SK-N-SH (cell line): ENCODE measurements at regions not wholly inside any gene's neighbourhood (a gene's known extent, or its start where the extent isn't known, plus 50 kb on each side); places are given as distances from the start of the nearest gene placed in this dataset.

Experiments used
- CTCF ChIA-PET: fragments of 300-600, 350-600 bp; formaldehyde crosslinking; extraction: SDS; loops from one replicate; lab custom pipeline; 2021; lab: Yijun Ruan, JAX
- POLR2A ChIA-PET: fragments of 350-600 bp; sonication (Branson Sonifier 250); formaldehyde crosslinking; extraction: SDS; loops from one replicate; lab custom pipeline; 2020; ENCODE audit warnings: antibody characterized with exemption, inconsistent platforms; lab: Yijun Ruan, JAX
- DNase-seq: peaks from one replicate; pipeline ENCODE4 v3.0.0; 2012
- H2AFZ ChIP-seq: fragments of 200-600 bp; sonication (generic); 2 replicates; pipeline ENCODE4 v1.8.1; 2016; ENCODE audit warnings: antibody characterized with exemption, mild to moderate bottlenecking, low read depth
- H3F3A ChIP-seq: fragments of 200-600 bp; sonication (generic); replicated peaks from 2 replicates; pipeline ENCODE3; 2016; ENCODE audit warnings: antibody characterized with exemption, mild to moderate bottlenecking; ENCODE audit not compliant: insufficient read depth
- H3K27ac ChIP-seq, 2 experiments: fragments of 200-500 bp in 1 of 2; fragments of 200-600 bp in 1 of 2; sonication (Bioruptor generic) in 1 of 2; sonication (generic), shearing (Covaris generic) in 1 of 2; 2 replicates each; pipeline versions ENCODE4 v1.5.1 to v1.6.1; 2014 to 2016; ENCODE audit warnings: low read depth in 2 of 2, inconsistent platforms in 1 of 2, low read length in 1 of 2, mild to moderate bottlenecking in 1 of 2, mixed read lengths in 1 of 2
- H3K27me3 ChIP-seq: fragments of 200-600 bp; sonication (generic), shearing (Covaris generic); 2 replicates; pipeline ENCODE4 v1.6.1; 2016; ENCODE audit warnings: mixed run types; ENCODE audit not compliant: insufficient read depth
- H3K36me3 ChIP-seq, 2 experiments: fragments of 200-500 bp in 1 of 2; fragments of 200-600 bp in 1 of 2; sonication (Bioruptor generic) in 1 of 2; sonication (generic) in 1 of 2; replicated peaks in 1 of 2; 2 replicates each; pipeline versions ENCODE3 to v1.5.1; 2014 to 2016; ENCODE audit warnings: low read length in 1 of 2, mild to moderate bottlenecking in 1 of 2; ENCODE audit not compliant: insufficient read depth in 2 of 2, control insufficient read depth in 1 of 2
- H3K4me1 ChIP-seq, 2 experiments: fragments of 200-500 bp in 1 of 2; fragments of 200-600 bp in 1 of 2; sonication (Bioruptor generic) in 1 of 2; sonication (generic), shearing (Covaris generic) in 1 of 2; 2 replicates each; pipeline versions ENCODE4 v1.5.1 to v1.6.1; 2014 to 2016; ENCODE audit warnings: low read depth in 1 of 2, low read length in 1 of 2, mixed run types in 1 of 2; ENCODE audit not compliant: insufficient read depth in 2 of 2, control insufficient read depth in 1 of 2
- H3K4me2 ChIP-seq: fragments of 200-600 bp; sonication (generic), shearing (Covaris generic); 2 replicates; pipeline ENCODE4 v1.6.1; 2017; ENCODE audit warnings: mixed run types
- H3K4me3 ChIP-seq, 2 experiments: fragments of 200-500 bp in 1 of 2; fragments of 200-600 bp in 1 of 2; sonication (Bioruptor generic) in 1 of 2; sonication (generic), shearing (Covaris generic) in 1 of 2; 2 replicates each; pipeline versions ENCODE4 v1.5.1 to v1.8.1; 2014 to 2016; ENCODE audit warnings: low read depth in 2 of 2, inconsistent platforms in 1 of 2, low read length in 1 of 2, mild to moderate bottlenecking in 1 of 2, mixed read lengths in 1 of 2, moderate library complexity in 1 of 2
- H3K79me2 ChIP-seq: fragments of 200-600 bp; sonication (generic); 2 replicates; pipeline ENCODE4 v1.8.1; 2017; ENCODE audit warnings: mild to moderate bottlenecking; ENCODE audit not compliant: insufficient read depth
- H3K9ac ChIP-seq: fragments of 200-600 bp; sonication (generic); 2 replicates; pipeline ENCODE4 v1.6.1; 2017; ENCODE audit warnings: mixed run types
- H3K9me2 ChIP-seq: fragments of 200-600 bp; sonication (generic); 2 replicates; pipeline ENCODE4 v1.6.1; 2017; ENCODE audit warnings: mixed run types
- H3K9me3 ChIP-seq: fragments of 200-600 bp; sonication (generic); 2 replicates; pipeline ENCODE4 v1.6.1; 2017; ENCODE audit warnings: mixed run types, mild to moderate bottlenecking, moderate library complexity
- H4K20me1 ChIP-seq: fragments of 200-600 bp; sonication (generic); 2 replicates; pipeline ENCODE4 v1.6.1; 2017; ENCODE audit warnings: mild to moderate bottlenecking, mixed run types; ENCODE audit not compliant: insufficient read depth
- CHD2 ChIP-seq: fragments of 150-350 bp; IDR thresholded peaks from 2 replicates; pipeline ENCODE4 v1.6.1; 2018; ENCODE audit warnings: low read length; ENCODE audit not compliant: partially characterized antibody
- EP300 ChIP-seq, 2 experiments: IDR thresholded peaks; 2 replicates each; pipeline versions ENCODE4 v1.4.0 to v1.6.1; 2012; ENCODE audit warnings: borderline replicate concordance in 1 of 2, low read depth in 1 of 2, low read length in 1 of 2
- EZH2phosphoT487 ChIP-seq: fragments of 200-600 bp; sonication (generic); IDR thresholded peaks from 2 replicates; pipeline ENCODE4 v1.6.1; 2017; ENCODE audit warnings: low read depth, mixed run types, mild to moderate bottlenecking, antibody characterized with exemption, moderate library complexity, borderline replicate concordance
- GABPA ChIP-seq: IDR thresholded peaks from 2 replicates; pipeline ENCODE4 v1.4.0; 2012; ENCODE audit warnings: low read depth, mild to moderate bottlenecking
- GATA2 ChIP-seq: sonication (generic); formaldehyde crosslinking; IDR thresholded peaks from 2 replicates; pipeline ENCODE4 v1.5.0; 2020; ENCODE audit warnings: mild to moderate bottlenecking, missing genetic modification reagents
- NFIC ChIP-seq: IDR thresholded peaks from 2 replicates; pipeline ENCODE4 v1.4.0; 2012; ENCODE audit warnings: borderline replicate concordance
- NRF1 ChIP-seq: IDR thresholded peaks from 2 replicates; pipeline ENCODE4 v1.6.1; 2012; ENCODE audit warnings: low read depth, mild to moderate bottlenecking, low read length
- RFX5 ChIP-seq: IDR thresholded peaks from 2 replicates; pipeline ENCODE4 v1.6.1; 2012; ENCODE audit warnings: mild to moderate bottlenecking, improper control_type of control experiment, low read length
- TEAD4 ChIP-seq: IDR thresholded peaks from 2 replicates; pipeline ENCODE4 v1.4.0; 2012; ENCODE audit warnings: mild to moderate bottlenecking, borderline replicate concordance; ENCODE audit not compliant: insufficient read depth
- WGBS: methylation state at CpG from one replicate; pipeline ENCODE4 v1.1.6; 2017; ENCODE audit warnings: low lambda C conversion rate; 5-methylcytosine and 5-hydroxymethylcytosine counted together
- TF ChIP-seq, protein P1 (sequence below): fragments of 150-350 bp; IDR thresholded peaks from 2 replicates; pipeline ENCODE4 v1.6.1; 2016; ENCODE audit warnings: mild to moderate bottlenecking, low read depth, low read length

DNA sequence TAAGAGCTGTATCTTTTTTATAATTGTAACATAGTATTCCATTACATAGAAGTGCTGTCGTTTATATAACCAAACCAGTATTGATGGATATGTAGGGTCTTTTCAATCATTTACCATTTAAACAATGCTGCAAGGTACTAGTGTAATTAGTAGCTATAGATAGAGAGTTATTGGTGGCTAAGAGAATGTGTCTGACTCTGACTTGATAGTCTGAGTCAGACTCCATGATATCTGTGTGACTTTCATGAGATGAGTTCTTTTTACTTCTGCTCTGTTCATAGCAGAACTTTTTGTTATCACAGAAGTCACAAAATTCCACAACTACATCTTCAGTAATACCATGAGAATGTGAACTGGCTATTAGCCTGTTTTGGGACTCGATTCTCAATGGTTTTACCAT, 150.6 kb downstream of the FHIP1A start:
- Histone ChIP-seq H3K9me2 (no peaks in the 10 kb centered on the region), H3K4me3 (no peak overlapping the region), H4K20me1 (no peaks in the 10 kb centered on the region), H3K4me2 (no peak overlapping the region), H3K79me2 (no peaks in the 10 kb centered on the region), H3K27me3 (no peaks in the 10 kb centered on the region), H3K36me3 (no peaks in the 10 kb centered on the region), H3K9ac (no peak overlapping the region), H3K27ac (no peak overlapping the region), H3F3A (no peaks in the 10 kb centered on the region), H3K4me1 (peaks cover 0 to 2% of the 10 kb centered on the region in 2 experiments; a peak in 2 of 4 replicates), H2AFZ (no peak overlapping the region), H3K9me3 (no peaks in the 10 kb centered on the region)
- no peak for TF ChIP-seq NFIC
- TF ChIP-seq EZH2phosphoT487, result no peak
- DNase-seq, result no peak
- WGBS, result 70% methylated on average over 2 of the region's 2 CpGs
- ChIA-PET CTCF (no interaction called here), POLR2A (no interaction called here)

DNA sequence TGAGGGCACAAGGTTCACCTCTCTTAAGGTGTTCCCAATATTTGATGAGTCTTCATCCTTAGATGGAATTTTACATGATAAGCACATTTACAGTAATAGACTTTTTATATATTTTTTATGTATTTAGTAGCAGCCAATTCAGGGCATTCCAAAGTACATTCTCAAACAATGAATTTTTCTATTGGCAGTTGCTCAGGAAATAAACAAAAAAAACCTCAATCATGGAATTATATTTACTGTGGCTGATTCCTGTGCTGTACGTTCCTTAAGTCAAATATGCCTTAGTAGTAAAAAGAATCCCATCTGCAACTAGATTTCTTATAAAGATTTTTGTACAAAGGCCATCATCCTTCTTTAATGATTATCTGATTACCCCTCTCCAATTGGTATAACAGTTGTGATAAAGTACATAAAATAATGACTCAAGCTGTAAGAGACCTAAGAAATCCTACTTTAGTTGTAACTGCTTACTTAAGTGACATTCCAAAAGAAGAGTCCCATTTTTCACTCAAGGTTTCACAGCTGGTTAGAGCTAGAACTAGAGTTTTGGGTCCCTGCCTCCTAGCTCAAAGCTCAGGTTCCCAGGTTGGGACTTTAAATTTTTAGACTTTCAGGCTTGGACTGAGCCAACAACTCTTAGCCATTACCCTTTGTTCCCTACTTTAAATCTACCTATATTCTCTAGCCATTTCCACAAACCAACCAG, 152.7 kb downstream of the FHIP1A start:
- no peaks in the 10 kb centered on the region for H3K9me2 ChIP-seq
- CTCF ChIA-PET, result interaction anchor here (1.0 kb wide), 1 partner anchor 24 kb away, joined by 3 read pairs; no protein-coding TSS in a partner anchor
- DNase-seq, result no peak
- no peak overlapping the region for H3K27ac ChIP-seq
- H3K27me3 ChIP-seq, result no peaks in the 10 kb centered on the region
- no peak overlapping the region for H2AFZ ChIP-seq
- H3K36me3 ChIP-seq, result no peaks in the 10 kb centered on the region
- H4K20me1 ChIP-seq, result no peaks in the 10 kb centered on the region
- no peaks in the 10 kb centered on the region for H3K79me2 ChIP-seq
- H3K9ac ChIP-seq, result no peak overlapping the region
- no peaks in the 10 kb centered on the region for H3K9me3 ChIP-seq
- TF ChIP-seq CHD2, result no peak
- TF ChIP-seq EP300 (IDR thresholded peaks at IDR 0.05; ENCODE audit: borderline replicate concordance in 1 of 2, low read depth in 1 of 2, low read length in 1 of 2), result no peak
- TF ChIP-seq GABPA, result no peak
- TF ChIP-seq NRF1, result no peak
- TF ChIP-seq GATA2, result no peak
- no peak for TF ChIP-seq RFX5
- TF ChIP-seq, protein P1, sequence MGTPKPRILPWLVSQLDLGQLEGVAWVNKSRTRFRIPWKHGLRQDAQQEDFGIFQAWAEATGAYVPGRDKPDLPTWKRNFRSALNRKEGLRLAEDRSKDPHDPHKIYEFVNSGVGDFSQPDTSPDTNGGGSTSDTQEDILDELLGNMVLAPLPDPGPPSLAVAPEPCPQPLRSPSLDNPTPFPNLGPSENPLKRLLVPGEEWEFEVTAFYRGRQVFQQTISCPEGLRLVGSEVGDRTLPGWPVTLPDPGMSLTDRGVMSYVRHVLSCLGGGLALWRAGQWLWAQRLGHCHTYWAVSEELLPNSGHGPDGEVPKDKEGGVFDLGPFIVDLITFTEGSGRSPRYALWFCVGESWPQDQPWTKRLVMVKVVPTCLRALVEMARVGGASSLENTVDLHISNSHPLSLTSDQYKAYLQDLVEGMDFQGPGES, result no peak
- peaks cover 0 to 2% of the 10 kb centered on the region in 2 experiments; a peak in 2 of 4 replicates for H3K4me1 ChIP-seq
- H3F3A ChIP-seq, result no peaks in the 10 kb centered on the region
- POLR2A ChIA-PET, result no interaction called here
- no peak overlapping the region for H3K4me2 ChIP-seq
- H3K4me3 ChIP-seq, result no peak overlapping the region
- WGBS, result 74% methylated on average over 1 of the region's 1 CpG

GRCh38 chr4:151563194-151563593, 154.2 kb downstream of the FHIP1A start:
- Histone ChIP-seq H3K4me2 (no peak overlapping the region), H3F3A (no peaks in the 10 kb centered on the region), H3K27ac (no peak overlapping the region; a peak in 1 of 4 replicates), H3K4me1 (peaks cover 0 to 2% of the 10 kb centered on the region in 2 experiments; a peak in 2 of 4 replicates), H3K36me3 (no peaks in the 10 kb centered on the region), H3K27me3 (no peaks in the 10 kb centered on the region), H4K20me1 (no peaks in the 10 kb centered on the region), H3K79me2 (no peaks in the 10 kb centered on the region), H3K9me3 (no peaks in the 10 kb centered on the region), H3K4me3 (no peak overlapping the region), H3K9ac (no peak overlapping the region), H3K9me2 (no peaks in the 10 kb centered on the region), H2AFZ (no peak overlapping the region)
- POLR2A ChIA-PET, result no interaction called here
- no peak for DNase-seq
- 50% methylated on average over 3 of the region's 3 CpGs for WGBS
- TF ChIP-seq TEAD4 (no peak), NFIC (peak; percentile 18; the same call in 1 of the 2 replicates)
- CTCF ChIA-PET, result no interaction called here
